ENCODE measurements at regions not wholly inside any gene's neighbourhood (a gene's known extent, or its start where the extent isn't known, plus 50 kb on each side); places are given as distances from the start of the nearest gene placed in this dataset.

DNA sequence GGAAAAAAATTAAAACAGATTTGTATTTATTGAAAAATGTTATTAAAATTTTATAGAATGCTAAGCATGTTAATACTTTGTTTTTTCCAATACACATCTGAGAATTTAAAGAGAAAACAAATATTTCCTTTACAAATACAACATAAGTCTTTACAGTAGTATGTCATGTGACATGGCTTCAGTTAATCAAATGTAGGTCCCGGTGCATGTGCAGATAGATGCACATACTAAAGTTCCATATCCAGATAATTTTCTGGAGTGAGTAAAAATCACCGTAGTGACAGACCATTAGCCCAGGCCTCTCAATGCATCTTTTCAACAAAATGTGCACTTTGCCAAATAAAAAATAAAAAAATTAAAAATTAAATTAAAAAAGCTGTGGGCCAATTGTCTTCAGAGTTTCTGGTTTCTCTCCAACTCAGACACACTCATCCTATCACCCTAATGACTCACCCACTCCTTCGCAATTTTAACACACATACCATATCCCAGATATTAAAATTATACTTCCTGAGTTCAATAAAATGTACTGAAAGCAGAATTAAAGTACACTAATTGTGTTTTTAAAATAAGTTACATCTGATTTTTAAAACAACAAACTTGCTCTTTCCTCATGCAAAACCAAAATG is 508.1 kb downstream of the NR2F1-AS1 start:
- no peak overlapping the region for H3K4me3 ChIP-seq
- no peaks in the 10 kb centered on the region for H3K4me1 ChIP-seq (ENCODE audit: low read depth)
- intact Hi-C loops (cut with DNase I, micrococcal nuclease) = no loop called here
- ATAC-seq (no peak), DNase-seq (no peak)
- H3K9me3 ChIP-seq = no peaks in the 10 kb centered on the region
- H3K36me3 ChIP-seq (ENCODE audit: low read depth) = no peaks in the 10 kb centered on the region
- TF ChIP-seq CTCF (IDR thresholded peaks at IDR 0.05) = no peak

GRCh38 chr5:93071710-93072109 is 509.3 kb downstream of the NR2F1-AS1 start:
- H3K4me3 ChIP-seq = no peak overlapping the region
- no peak for TF ChIP-seq CTCF (IDR thresholded peaks at IDR 0.05)
- no peak for ATAC-seq
- no peak for DNase-seq
- no peaks in the 10 kb centered on the region for H3K4me1 ChIP-seq (ENCODE audit: low read depth)
- H3K9me3 ChIP-seq = no peaks in the 10 kb centered on the region
- no peaks in the 10 kb centered on the region for H3K36me3 ChIP-seq (ENCODE audit: low read depth)
- intact Hi-C loops (cut with DNase I, micrococcal nuclease) = no loop called here

DNA sequence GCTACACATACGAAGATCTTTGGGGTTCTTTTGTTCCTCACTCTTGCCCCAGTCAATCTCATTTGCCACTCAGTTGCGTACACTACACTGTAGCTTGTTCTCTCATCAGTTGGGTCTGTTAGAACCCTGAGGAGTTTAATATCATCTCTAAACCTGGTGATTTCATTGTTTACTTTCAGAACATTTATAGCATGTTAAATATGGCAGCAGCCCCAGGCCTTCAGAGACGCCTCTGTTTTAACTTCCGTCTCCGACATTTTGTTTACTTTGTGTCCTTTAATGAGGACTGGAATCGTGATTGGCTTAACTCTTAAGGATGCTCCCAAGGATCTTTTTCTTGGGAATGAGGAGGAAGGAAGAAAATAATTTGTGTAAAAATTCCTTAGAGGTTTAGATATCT is 510.1 kb downstream of the NR2F1-AS1 start:
- peak in 1 of 3 donors; percentile 7 for DNase-seq
- Histone ChIP-seq H3K36me3 (ENCODE audit: low read depth) (no peaks in the 10 kb centered on the region), H3K4me3 (no peak overlapping the region), H3K4me1 (ENCODE audit: low read depth) (no peaks in the 10 kb centered on the region), H3K9me3 (no peaks in the 10 kb centered on the region)
- intact Hi-C loops (cut with DNase I, micrococcal nuclease) = no loop called here
- ATAC-seq = peak; percentile 50
- TF ChIP-seq CTCF (IDR thresholded peaks at IDR 0.05) = no peak

DNA sequence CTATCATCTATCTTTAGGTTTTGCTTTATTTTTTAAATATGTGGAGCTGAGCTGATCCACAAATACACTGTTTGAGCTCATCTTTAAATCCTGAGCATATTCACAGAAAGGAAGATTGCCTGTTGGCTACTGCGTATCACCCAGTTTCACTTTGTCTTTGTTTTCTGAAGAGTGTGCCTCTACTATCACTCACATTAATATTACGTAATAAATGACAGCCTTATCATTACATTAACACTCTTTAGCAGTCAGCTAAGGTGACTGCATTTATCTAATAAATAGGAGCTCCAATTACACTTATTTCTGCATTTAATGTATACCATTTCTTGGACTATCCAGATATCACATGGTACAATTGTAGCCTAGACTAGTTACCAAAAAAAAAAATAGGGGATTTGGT is 511.7 kb downstream of the NR2F1-AS1 start:
- Histone ChIP-seq H3K4me3 (no peak overlapping the region), H3K36me3 (ENCODE audit: low read depth) (no peaks in the 10 kb centered on the region), H3K4me1 (ENCODE audit: low read depth) (no peaks in the 10 kb centered on the region), H3K9me3 (no peaks in the 10 kb centered on the region)
- ATAC-seq = no peak
- intact Hi-C loops (cut with DNase I, micrococcal nuclease) = no loop called here
- TF ChIP-seq CTCF (IDR thresholded peaks at IDR 0.05) = no peak
- DNase-seq = no peak

GRCh38 chr5:93062548-93062947 is 518.5 kb downstream of the NR2F1-AS1 start:
- ATAC-seq (no peak), DNase-seq (no peak)
- H3K9me3 ChIP-seq = no peaks in the 10 kb centered on the region
- no peak overlapping the region for H3K4me3 ChIP-seq
- no peak for TF ChIP-seq CTCF (IDR thresholded peaks at IDR 0.05)
- H3K36me3 ChIP-seq (ENCODE audit: low read depth) = no peaks in the 10 kb centered on the region
- no peaks in the 10 kb centered on the region for H3K4me1 ChIP-seq (ENCODE audit: low read depth)
- intact Hi-C loops (cut with DNase I, micrococcal nuclease) = no loop called here

DNA sequence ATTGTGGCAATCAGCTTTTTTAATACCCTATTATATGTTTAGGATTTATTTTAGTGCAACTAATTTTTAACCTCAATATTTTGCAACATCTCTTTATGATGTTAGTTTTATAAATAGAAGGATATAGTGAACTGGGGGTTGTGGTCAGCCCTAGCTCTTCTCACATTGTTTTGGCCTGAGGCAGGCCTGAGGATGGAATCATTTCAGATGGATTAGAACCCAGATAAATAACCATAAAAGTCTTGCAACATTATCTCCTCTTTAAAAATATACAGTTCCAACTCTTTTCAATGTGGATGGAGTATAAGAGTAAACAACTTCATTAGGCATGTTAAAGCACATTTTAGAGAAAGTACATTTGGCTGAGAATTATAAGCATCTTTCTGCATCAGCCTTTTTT is 522.7 kb downstream of the NR2F1-AS1 start:
- DNase-seq (no peak), ATAC-seq (no peak)
- no peaks in the 10 kb centered on the region for H3K9me3 ChIP-seq
- H3K4me3 ChIP-seq = no peak overlapping the region
- intact Hi-C loops (cut with DNase I, micrococcal nuclease) = no loop called here
- no peaks in the 10 kb centered on the region for H3K4me1 ChIP-seq (ENCODE audit: low read depth)
- no peak for TF ChIP-seq CTCF (IDR thresholded peaks at IDR 0.05)
- H3K36me3 ChIP-seq (ENCODE audit: low read depth) = no peaks in the 10 kb centered on the region

Data from mucosa of descending colon (tissue), 3 donors.